HG03196 (cell line): ENCODE measurements at regions not wholly inside any gene's neighbourhood (a gene's known extent, or its start where the extent isn't known, plus 50 kb on each side); places are given as distances from the start of the nearest gene placed in this dataset.
A peak's percentile ranks its signal among the peaks of the same experiment; 100 is the strongest.

ENCODE experiments used
- ATAC-seq: cut with Tn5 transposase; IDR thresholded peaks from one replicate; pipeline ENCODE4 v1.9.1; 2021; ENCODE audit not compliant: unreplicated experiment

DNA sequence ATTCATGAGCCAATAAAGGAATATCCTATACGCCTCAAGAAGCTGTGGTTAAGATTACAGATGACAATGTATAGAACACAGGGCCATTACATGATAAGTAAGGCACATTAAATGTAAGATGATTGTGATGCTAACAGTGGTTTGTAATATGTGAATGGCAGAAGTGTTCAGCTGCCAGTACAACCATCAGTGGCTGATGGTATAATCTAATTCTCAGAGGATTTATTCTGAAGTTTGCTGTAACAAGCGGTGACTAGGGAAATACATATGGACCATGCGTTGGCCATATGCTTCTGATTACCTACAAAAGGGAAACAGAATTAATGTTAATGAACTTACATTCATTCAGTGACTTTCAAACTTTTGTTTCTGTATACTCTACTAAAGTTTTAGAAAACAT, 750.8 kb upstream of the KLHL29 start:
- ATAC-seq = no peak

- ATAC-seq = no peak
Measured at GRCh38 chr2:22656426-22656825, 728.6 kb upstream of the KLHL29 start.

DNA sequence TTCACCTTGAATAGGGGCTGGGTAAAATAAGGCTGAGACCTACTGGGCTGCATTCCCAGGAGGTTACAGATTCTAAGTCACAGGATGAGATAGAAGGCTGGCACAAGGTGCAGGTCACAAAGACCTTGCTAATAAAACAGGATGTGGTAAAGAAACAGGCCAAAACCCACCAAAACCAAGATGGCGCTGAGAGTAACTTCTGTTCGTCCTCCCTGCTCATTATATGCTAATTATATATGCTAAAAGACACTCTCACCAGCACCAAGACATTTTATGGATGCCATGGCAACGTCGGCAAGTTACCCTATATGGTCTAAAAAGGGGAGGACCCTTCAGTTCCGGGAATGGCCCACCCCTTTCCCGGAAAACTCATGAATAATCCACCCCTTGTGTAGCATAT, 711.5 kb upstream of the KLHL29 start:
- no peak for ATAC-seq

GRCh38 chr2:22683914-22684313, 701.1 kb upstream of the KLHL29 start:
- no peak for ATAC-seq

DNA sequence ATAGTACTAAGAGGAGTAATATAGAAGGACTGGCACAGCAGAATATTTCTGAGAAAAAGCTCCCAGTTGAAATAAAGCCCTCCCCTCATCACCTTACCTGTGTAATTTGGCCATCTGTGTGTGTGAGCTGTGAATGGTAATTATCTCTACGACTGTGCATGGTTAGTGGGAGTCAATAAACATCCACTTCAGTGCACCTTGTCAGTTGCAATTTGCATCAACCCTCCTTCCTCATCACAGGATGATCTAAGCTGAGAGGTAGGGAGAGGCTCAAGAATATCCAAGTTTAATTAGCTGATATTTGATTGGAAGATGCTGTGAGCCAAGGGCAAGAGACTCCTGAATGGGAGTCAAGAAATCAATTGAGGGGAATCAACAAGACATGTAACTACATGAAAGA, 694.9 kb upstream of the KLHL29 start:
- no peak for ATAC-seq

DNA sequence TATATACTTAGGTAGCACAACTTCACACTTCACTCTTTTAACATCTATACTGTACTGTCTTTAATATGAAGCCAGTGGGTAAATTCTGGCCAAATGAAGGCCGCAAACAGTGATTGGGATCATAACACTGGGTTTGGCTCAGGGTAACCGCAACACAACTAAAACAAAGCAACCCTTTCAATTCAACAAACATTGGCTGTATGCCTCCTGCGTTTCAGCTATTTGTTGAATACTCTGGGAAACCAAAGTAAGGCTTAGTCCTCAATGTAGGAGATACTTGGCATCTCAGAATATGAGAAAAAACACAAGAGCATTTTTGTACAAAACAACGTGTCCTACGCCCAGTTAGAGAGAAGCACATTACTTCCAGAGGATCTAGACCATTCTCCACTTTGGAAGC, 693.3 kb upstream of the KLHL29 start:
- ATAC-seq = no peak

GRCh38 chr2:22692746-22693145, 692.2 kb upstream of the KLHL29 start:
- no peak for ATAC-seq

DNA sequence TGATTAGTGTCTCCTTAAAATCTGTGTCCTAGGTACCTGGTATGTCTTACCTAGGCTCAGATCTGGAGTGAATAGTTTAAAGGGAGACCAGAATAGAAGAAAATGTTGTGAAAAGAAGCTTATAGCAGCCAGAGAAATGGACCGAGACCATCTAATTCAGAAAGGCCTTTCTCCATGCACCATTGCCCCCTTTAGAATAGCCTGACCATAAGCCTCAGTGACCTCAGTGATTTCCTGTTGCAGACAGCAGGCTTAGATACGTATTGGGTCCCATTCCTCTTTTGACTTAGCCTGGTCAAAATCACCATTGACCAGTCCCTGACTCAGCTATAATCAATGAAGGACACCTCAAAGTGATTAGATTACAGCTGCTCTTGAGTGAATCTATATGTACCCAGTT, 690.7 kb upstream of the KLHL29 start:
- ATAC-seq = no peak

DNA sequence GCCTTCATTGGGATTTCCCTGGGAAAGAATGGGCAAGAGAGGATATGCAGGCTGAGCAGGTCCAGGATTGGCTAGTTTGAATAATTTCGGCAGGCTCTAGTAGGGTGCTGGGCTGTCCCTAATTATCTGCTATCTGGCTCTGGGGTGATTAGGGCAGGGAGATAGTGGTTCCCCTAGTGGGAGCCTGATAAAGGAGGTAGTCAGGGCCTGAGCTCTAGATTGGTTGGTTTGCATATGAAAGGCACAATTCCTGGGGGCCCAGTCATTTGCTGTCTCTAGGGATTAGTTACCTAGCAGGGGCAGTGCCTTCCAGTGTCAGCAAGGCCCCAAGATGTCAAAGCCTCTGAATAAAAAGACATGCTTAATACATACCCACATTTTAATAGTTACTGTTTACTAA, 690.1 kb upstream of the KLHL29 start:
- ATAC-seq = no peak

DNA sequence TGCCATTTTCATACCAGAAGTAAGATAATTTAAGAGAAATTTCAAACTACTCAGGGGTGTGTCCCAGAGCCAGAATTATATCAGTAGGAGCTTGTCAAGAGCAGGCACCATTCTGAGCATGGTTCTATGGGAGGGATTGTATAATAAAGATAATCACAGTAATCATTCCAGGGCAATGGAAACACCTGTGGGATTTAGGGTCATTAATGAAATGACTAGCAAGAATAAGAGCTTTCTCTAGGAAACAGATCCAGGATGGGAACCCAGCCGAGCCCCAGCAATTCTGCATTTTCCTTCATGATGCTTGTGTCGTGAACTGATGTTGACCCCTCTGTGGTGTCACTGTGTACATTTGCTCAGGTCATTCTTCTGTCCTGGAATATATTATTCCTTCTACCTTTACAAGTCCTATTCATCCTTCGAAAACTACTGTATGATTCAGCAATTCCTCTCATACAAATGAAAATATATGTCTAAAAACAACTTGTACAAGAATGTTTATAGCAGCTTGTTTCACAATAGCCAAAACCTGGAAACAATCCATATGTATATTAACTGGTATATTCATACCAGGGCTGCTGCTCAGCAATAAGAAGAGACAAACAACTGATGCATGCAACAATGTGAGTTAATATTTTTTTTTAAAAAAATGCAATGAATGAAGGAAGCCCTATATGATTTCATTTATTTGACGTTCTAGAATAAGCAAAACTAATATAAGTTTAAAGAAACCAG, 687.8 kb upstream of the KLHL29 start:
- no peak for ATAC-seq

DNA sequence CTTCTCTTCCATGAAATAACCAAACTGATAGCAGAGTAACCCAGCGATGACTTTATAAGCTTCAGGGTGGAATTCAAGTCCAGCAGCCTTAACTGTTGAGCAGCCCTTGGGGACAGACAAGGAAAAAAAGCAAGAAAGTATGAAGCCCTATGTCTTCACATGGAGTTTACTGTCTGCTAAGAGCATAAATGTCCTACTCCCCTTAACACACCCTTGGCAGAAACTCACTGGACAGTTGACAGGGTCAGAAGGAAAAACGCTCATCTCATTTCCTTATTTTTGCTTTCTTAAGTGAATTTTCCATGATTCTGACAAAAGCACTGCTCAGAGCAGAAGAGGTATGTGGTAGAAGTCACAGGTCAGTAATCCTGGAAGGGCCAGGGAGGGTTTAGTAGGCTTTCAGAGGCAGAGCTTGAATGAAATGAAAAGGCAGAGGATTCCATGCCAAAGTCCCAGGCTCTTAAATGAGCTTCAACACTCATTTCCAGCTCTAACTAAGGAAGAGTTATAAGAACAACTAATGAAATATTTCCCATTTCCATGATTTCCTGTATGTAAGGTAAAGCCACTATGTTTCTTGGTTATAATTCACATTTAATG, 683.3 kb upstream of the KLHL29 start:
- no peak for ATAC-seq

GRCh38 chr2:22703286-22703920, 681.6 kb upstream of the KLHL29 start:
- no peak for ATAC-seq

DNA sequence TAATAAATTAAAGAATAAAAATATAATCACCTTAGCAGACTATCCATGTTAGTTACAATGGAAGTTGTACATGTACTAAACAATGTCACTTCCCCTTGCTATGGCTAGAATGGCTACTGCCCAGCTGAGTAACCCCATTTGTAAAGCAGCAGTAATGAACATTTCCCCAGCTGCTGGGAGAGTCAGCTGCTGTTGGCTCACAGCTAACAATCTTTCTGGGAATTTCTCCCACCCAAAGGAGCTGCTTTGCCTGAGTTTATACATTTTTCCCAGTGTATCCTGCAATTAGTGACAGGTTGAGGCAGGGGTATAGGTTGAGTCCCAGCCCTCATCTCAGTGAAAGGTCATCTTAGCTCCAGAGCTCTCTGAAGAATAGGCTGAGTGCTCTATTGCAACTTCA, 665.6 kb upstream of the KLHL29 start:
- ATAC-seq = no peak

GRCh38 chr2:22729466-22729865, 655.5 kb upstream of the KLHL29 start:
- ATAC-seq = no peak

- ATAC-seq = no peak
Measured at GRCh38 chr2:22734373-22735045, 650.5 kb upstream of the KLHL29 start.

DNA sequence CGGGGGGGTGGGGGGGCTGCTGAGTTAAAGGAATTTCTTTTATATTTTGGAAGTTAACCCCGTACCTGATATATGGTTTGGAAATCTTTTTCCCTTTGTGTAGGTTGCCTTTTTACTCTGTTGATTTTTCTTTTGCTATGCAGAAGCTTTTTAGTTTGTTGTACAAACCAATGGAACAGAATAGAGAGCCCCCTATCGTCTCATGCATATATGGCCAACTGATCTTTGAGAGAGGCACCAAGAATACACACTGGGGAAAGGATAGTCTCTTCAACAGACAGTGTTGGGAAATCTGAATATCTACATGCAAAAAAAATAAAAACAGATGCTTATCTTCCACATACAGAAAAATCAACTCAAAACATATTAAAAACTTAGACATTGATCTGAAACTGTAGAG, 647.8 kb upstream of the KLHL29 start:
- ATAC-seq = no peak

GRCh38 chr2:22741216-22741615, 643.8 kb upstream of the KLHL29 start:
- no peak for ATAC-seq

- ATAC-seq = peak; percentile 85
Measured at GRCh38 chr2:22748909-22749308, 636.1 kb upstream of the KLHL29 start.

DNA sequence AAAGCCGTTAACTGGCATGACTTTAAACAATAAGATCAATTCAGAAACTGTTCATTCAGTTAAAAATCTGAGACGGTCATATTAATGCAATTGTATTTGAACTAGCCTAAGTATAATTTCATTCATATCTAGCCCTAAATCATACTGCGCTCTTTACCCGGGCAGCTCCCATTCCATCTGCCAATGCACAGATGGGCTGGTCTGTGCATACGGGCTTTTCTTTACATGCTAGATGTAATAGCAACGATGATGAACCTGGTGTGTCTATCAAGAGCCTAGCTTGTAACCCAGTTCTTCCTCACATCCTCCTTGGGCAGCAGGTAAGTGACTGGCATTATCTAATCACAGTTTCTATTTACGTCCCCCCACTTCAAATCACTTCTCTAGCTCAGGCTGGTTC, 631.5 kb upstream of the KLHL29 start:
- ATAC-seq = no peak

DNA sequence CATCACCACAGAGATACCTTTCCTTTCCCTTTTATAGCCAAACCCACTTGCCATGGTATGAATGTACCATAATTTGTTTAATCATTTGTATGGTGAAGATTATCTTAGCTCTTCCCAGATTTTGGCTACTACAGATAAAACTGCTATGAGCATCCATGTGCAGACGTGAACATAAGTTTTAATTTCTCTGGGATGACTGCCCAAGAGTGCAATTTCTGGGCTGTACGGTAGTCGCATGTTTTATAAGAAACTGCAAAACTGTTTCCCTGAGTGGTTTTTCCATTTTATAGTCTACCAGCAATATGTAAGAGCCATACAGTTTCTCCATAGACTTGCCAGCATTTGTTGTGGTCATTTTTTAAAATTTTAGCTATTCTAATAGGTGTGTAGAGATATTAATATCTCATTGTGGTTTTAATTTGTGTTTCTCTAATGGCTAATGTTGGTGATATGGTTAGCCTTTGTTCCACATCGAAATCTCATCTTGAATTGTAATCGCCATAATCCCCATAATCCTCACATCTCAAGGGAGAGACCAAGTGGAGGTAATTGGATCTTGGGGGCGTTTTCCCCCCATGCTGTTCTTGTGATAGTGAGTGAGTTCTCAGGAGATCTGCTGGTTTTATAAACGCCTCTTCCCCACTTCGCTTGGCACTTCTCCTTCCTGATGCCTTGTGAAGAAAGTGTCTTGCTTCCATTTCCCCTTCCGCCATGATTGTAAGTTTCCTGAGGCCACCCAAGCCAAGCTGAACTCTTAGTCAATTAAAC, 628.5 kb upstream of the KLHL29 start:
- ATAC-seq = no peak

- ATAC-seq = no peak
Measured at GRCh38 chr2:22769497-22769896, 615.5 kb upstream of the KLHL29 start.
